HepG2 (cell line): ENCODE measurements at regions not wholly inside any gene's neighbourhood (a gene's known extent, or its start where the extent isn't known, plus 50 kb on each side); places are given as distances from the start of the nearest gene placed in this dataset.

Experiments used
- BCL3 ChIP-seq: sonication (generic); formaldehyde crosslinking; IDR thresholded peaks from 2 replicates; pipeline ENCODE4 v1.5.1; 2020; ENCODE audit warnings: mild to moderate bottlenecking, missing genetic modification reagents, moderate library complexity
- CTCF ChIP-seq: sonication (generic); formaldehyde crosslinking; IDR thresholded peaks from 2 replicates; pipeline ENCODE4 v1.5.0; 2020; ENCODE audit warnings: mild to moderate bottlenecking, missing genetic modification reagents, moderate library complexity
- EZH2 ChIP-seq: conservative IDR thresholded peaks from 2 replicates; pipeline ENCODE4 v1.6.1; 2012; ENCODE audit warnings: mild to moderate bottlenecking, low read depth, low read length, moderate library complexity
- HNF4A ChIP-seq: sonication (generic); formaldehyde crosslinking; IDR thresholded peaks from 2 replicates; pipeline ENCODE4 v1.4.0; 2020; ENCODE audit warnings: missing genetic modification reagents
- RERE ChIP-seq: IDR thresholded peaks from 2 replicates; pipeline ENCODE4 v1.6.1; 2016; ENCODE audit warnings: low read depth, missing genetic modification reagents, missing compliant biosample characterization
- XRCC5 ChIP-seq: fragments of 200-400 bp; formaldehyde crosslinking; optimal IDR thresholded peaks from 2 replicates; pipeline ENCODE3; 2017; ENCODE audit warnings: mild to moderate bottlenecking, low read length

GRCh38 chr1:57623039-57623790 is 199.4 kb upstream of the DAB1 start:
- TF ChIP-seq RERE (no peak), CTCF (CRISPR knock-in tag) (no peak), XRCC5 (no peak), EZH2 (no peak), BCL3 (no peak), HNF4A (no peak)
